PC-3 (cell line): ENCODE measurements at regions not wholly inside any gene's neighbourhood (a gene's known extent, or its start where the extent isn't known, plus 50 kb on each side); places are given as distances from the start of the nearest gene placed in this dataset.

ENCODE experiments used
- ATAC-seq: fragments of 200-7000 bp; cut with Tn5 transposase; 2 replicates; pipeline ENCODE4 v1.9.1; 2020; ENCODE audit warnings: mild to moderate bottlenecking, moderate library complexity
- BruUV-seq: library from RNA; stranded (reverse); fragments of 400-500 nt; replicated peaks from 2 replicates; lab custom pipeline; 2021; lab: Mats Ljungman, UMichigan
- CTCF ChIA-PET: fragments of 300-600 bp; sonication (Branson Sonifier 250); formaldehyde crosslinking; loops from one replicate; lab custom pipeline; 2022; ENCODE audit warnings: antibody characterized with exemption; lab: Charles Lee
- POLR2A ChIA-PET: fragments of 300-600 bp; sonication (Branson Sonifier 250); formaldehyde crosslinking; loops from one replicate; lab custom pipeline; 2022; ENCODE audit warnings: antibody characterized with exemption; ENCODE audit not compliant: unreplicated experiment; lab: Charles Lee
- DNase-seq: peaks from one replicate; pipeline ENCODE4 v3.0.0-alpha.2; 2015
- H2AFZ ChIP-seq: fragments of 300-600 bp; sonication (generic); 2 replicates; pipeline ENCODE4 v1.6.0; 2016; ENCODE audit warnings: antibody characterized with exemption, low read length
- H3F3A ChIP-seq: fragments of 300-600 bp; sonication (generic); one replicate; pipeline ENCODE4 v1.6.0; 2017; ENCODE audit warnings: antibody characterized with exemption, low read length, control low read depth, mild to moderate bottlenecking; ENCODE audit not compliant: unreplicated experiment
- H3K27ac ChIP-seq: fragments of 300-600 bp; sonication (generic); 2 replicates; pipeline ENCODE4 v1.5.1; 2016; ENCODE audit warnings: mild to moderate bottlenecking, low read length
- H3K27me3 ChIP-seq: fragments of 300-600 bp; sonication (generic); 2 replicates; pipeline ENCODE4 v1.6.1; 2016; ENCODE audit warnings: low read length, mixed read lengths
- H3K36me3 ChIP-seq: fragments of 300-600 bp; sonication (generic); 2 replicates; pipeline ENCODE4 v1.6.1; 2016; ENCODE audit warnings: low read depth, mixed run types, low read length, mixed read lengths
- H3K4me1 ChIP-seq: fragments of 300-600 bp; sonication (generic); 2 replicates; pipeline ENCODE4 v1.5.1; 2016; ENCODE audit warnings: low read length; ENCODE audit not compliant: insufficient read depth
- H3K4me2 ChIP-seq: fragments of 300-600 bp; sonication (generic); 2 replicates; pipeline ENCODE4 v1.6.0; 2016; ENCODE audit warnings: low read length
- H3K4me3 ChIP-seq: fragments of 300-600 bp; sonication (generic); 2 replicates; pipeline ENCODE4 v1.5.1; 2016; ENCODE audit warnings: mild to moderate bottlenecking, low read length, mixed read lengths
- H3K79me2 ChIP-seq: fragments of 300-600 bp; sonication (generic); 2 replicates; pipeline ENCODE4 v1.6.1; 2017; ENCODE audit warnings: low read length, mixed read lengths
- H3K9ac ChIP-seq: fragments of 300-600 bp; sonication (generic); 2 replicates; pipeline ENCODE4 v1.6.0; 2016; ENCODE audit warnings: mild to moderate bottlenecking, low read length
- H3K9me2 ChIP-seq: fragments of 300-600 bp; sonication (generic); replicated peaks from 2 replicates; pipeline ENCODE4 v1.6.1; 2016; ENCODE audit warnings: mixed run types, low read length, mixed read lengths
- H3K9me3 ChIP-seq: fragments of 300-600 bp; sonication (generic); 2 replicates; pipeline ENCODE4 v1.6.1; 2016; ENCODE audit warnings: low read length, mixed read lengths
- H4K20me1 ChIP-seq: fragments of 300-600 bp; sonication (generic); 2 replicates; pipeline ENCODE4 v1.6.1; 2016; ENCODE audit warnings: low read length, mixed read lengths
- EZH2 ChIP-seq: fragments of 300-600 bp; sonication (generic); IDR thresholded peaks from one replicate; pipeline ENCODE4 v1.6.1; 2017; ENCODE audit warnings: antibody characterized with exemption, mild to moderate bottlenecking, low read length; ENCODE audit not compliant: unreplicated experiment
- EZH2phosphoT487 ChIP-seq: fragments of 300-600 bp; sonication (generic); IDR thresholded peaks from 2 replicates; pipeline ENCODE4 v1.6.1; 2018; ENCODE audit warnings: mild to moderate bottlenecking, antibody characterized with exemption, low read length, borderline replicate concordance
- intact Hi-C: fragments of 100-400 bp; cut with micrococcal nuclease; formaldehyde crosslinking; loops from 2 replicates; pipeline ENCODE4 v1.9.0; 2023
- TF ChIP-seq, protein P1 (sequence below): fragments of 300-600 bp; sonication (generic); conservative IDR thresholded peaks from 2 replicates; pipeline ENCODE4 v1.5.1; 2017; ENCODE audit warnings: antibody characterized with exemption, low read depth, mild to moderate bottlenecking, low read length

DNA sequence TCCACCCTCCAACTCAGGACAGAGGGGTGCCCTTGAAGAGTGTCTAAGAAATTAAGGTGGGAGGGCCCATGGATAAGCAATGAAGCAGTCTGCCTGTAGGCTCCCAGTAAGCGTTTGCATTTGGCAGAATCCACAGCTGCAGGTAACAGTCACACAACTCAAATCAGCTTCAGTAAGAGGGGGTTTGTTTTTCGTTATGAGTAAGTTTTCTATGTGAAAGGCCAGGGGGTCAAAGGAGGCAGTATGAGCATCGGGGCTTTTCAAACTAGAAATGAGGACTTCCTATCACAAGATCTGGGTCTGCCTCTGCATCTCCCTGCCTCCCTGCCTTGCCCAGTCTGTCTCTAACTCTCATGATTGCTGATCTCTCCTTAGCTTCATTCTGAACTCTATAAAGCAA is 128.1 kb upstream of the CCL2 start:
- intact Hi-C loops: no loop called here
- Histone ChIP-seq H4K20me1 (no peaks in the 10 kb centered on the region), H3K9me2 (no peaks in the 10 kb centered on the region), H3F3A (no peaks in the 10 kb centered on the region), H3K27ac (no peak overlapping the region), H3K36me3 (no peaks in the 10 kb centered on the region), H3K4me2 (no peak overlapping the region), H3K4me3 (no peak overlapping the region), H3K4me1 (no peaks in the 10 kb centered on the region), H3K9ac (no peak overlapping the region), H3K9me3 (no peaks in the 10 kb centered on the region), H3K79me2 (no peaks in the 10 kb centered on the region), H2AFZ (no peak overlapping the region), H3K27me3 (no peaks in the 10 kb centered on the region)
- TF ChIP-seq, protein P1, sequence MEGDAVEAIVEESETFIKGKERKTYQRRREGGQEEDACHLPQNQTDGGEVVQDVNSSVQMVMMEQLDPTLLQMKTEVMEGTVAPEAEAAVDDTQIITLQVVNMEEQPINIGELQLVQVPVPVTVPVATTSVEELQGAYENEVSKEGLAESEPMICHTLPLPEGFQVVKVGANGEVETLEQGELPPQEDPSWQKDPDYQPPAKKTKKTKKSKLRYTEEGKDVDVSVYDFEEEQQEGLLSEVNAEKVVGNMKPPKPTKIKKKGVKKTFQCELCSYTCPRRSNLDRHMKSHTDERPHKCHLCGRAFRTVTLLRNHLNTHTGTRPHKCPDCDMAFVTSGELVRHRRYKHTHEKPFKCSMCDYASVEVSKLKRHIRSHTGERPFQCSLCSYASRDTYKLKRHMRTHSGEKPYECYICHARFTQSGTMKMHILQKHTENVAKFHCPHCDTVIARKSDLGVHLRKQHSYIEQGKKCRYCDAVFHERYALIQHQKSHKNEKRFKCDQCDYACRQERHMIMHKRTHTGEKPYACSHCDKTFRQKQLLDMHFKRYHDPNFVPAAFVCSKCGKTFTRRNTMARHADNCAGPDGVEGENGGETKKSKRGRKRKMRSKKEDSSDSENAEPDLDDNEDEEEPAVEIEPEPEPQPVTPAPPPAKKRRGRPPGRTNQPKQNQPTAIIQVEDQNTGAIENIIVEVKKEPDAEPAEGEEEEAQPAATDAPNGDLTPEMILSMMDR: no peak
- TF ChIP-seq EZH2: no peak
- TF ChIP-seq EZH2phosphoT487: no peak
- ChIA-PET CTCF (no interaction called here), POLR2A (no interaction called here)
- DNase-seq (no peak), ATAC-seq (no peak)
- BruUV-seq: no TSS peak

DNA sequence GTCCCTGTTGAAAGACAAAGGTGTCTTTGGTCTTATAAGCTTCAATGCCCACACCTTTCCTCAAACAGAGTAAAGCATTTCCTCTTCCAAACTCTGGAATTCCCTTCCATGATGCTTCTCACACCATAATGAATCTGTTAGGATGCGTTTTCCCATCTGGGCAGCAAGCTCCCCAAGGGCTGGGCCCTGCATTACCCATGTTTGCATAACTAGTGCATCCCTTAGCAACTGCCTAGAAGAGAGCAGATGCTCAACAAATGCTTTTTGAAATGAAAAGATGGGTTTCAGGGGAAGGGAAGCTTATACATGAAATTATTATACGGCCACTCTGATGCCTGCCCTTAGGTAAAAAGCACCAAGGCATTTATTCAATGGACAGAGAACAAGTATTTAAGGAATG is 124.5 kb upstream of the CCL2 start:
- H3K4me3 ChIP-seq: no peak overlapping the region
- intact Hi-C loops: no loop called here
- no TSS peak for BruUV-seq

DNA sequence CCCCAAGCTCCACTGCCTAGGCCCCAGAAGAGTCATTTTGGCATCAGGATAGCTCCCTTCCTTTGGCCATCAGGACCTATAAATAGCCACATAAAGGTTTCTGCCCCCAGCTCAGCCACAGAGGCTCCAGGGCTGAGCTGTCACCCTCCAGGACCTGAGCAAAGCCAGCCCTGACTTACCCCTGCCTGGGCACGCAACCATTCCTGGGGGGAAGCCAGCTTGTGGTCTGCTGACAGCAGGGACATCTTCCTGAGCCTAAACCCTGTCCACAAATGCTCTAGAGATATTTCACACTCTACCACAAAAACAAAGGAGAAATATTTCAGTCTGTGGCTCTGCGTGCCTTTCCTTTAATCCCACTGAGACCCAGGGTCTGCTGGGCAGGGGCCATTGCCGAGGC is 123.7 kb upstream of the CCL2 start:
- ATAC-seq: no peak

More for the DNA sequence above, 124.5 kb upstream of the CCL2 start:
- Histone ChIP-seq H3K4me2 (no peak overlapping the region), H4K20me1 (no peaks in the 10 kb centered on the region), H3F3A (no peaks in the 10 kb centered on the region), H3K4me1 (no peaks in the 10 kb centered on the region), H3K9ac (no peak overlapping the region), H3K27ac (no peak overlapping the region), H3K79me2 (no peaks in the 10 kb centered on the region), H3K27me3 (no peaks in the 10 kb centered on the region), H3K9me3 (no peaks in the 10 kb centered on the region), H3K9me2 (no peaks in the 10 kb centered on the region), H3K36me3 (no peaks in the 10 kb centered on the region), H2AFZ (no peak overlapping the region)
- no peak for DNase-seq
- ATAC-seq: no peak
- POLR2A ChIA-PET: no interaction called here
- CTCF ChIA-PET: no interaction called here
- TF ChIP-seq EZH2phosphoT487: no peak

More for the DNA sequence above, 123.7 kb upstream of the CCL2 start:
- H3K27me3 ChIP-seq: no peaks in the 10 kb centered on the region
- TF ChIP-seq EZH2 (no peak), EZH2phosphoT487 (no peak)
- TF ChIP-seq, protein P1: no peak
- H3K27ac ChIP-seq: no peak overlapping the region
- ChIA-PET CTCF (no interaction called here), POLR2A (no interaction called here)
- no peaks in the 10 kb centered on the region for H3K36me3 ChIP-seq
- intact Hi-C loops: no loop called here
- no peaks in the 10 kb centered on the region for H3K79me2 ChIP-seq
- H3K4me2 ChIP-seq: no peak overlapping the region
- H3K9me2 ChIP-seq: no peaks in the 10 kb centered on the region
- H3K4me3 ChIP-seq: no peak overlapping the region
- no peak overlapping the region for H2AFZ ChIP-seq
- H3K9me3 ChIP-seq: no peaks in the 10 kb centered on the region
- H3F3A ChIP-seq: no peaks in the 10 kb centered on the region
- BruUV-seq: no TSS peak
- no peaks in the 10 kb centered on the region for H4K20me1 ChIP-seq
- H3K4me1 ChIP-seq: no peaks in the 10 kb centered on the region
- DNase-seq: no peak
- no peak overlapping the region for H3K9ac ChIP-seq
